HG03039 (cell line): ENCODE measurements at regions not wholly inside any gene's neighbourhood (a gene's known extent, or its start where the extent isn't known, plus 50 kb on each side); places are given as distances from the start of the nearest gene placed in this dataset.
"Not testable (repeated sequence)": the region's sequence is repeated elsewhere in the genome, so short reads cannot be mapped to it uniquely, and the experiment has no call there.

ENCODE experiments used
- ATAC-seq: cut with Tn5 transposase; IDR thresholded peaks from one replicate; pipeline ENCODE4 v1.9.1; 2021; ENCODE audit warnings: mild to moderate bottlenecking, moderate library complexity; ENCODE audit not compliant: unreplicated experiment

GRCh38 chr6:4677011-4677750 is 99.0 kb upstream of the CDYL start:
- no peak for ATAC-seq

GRCh38 chr6:4676016-4676415 is 100.2 kb upstream of the CDYL start:
- ATAC-seq: no peak

DNA sequence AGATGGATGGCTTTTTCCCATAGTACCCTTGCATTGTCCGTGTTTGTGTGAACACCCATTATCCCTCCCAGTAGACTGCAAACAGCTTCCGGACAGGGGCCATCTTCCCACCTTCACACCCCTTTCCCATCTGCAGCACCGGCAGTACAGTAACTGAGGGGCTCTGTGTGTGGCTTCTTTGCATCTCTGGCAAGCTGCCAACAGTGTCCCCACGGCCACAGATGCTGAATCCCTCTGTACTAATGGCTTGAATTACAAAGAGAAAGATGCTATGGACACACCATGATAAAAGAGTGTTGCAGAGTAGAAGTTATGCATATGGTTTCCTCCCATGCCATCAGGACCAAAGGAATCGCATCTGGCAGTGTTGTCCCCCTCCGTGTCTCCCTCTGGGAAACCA is 101.1 kb upstream of the CDYL start:
- no peak for ATAC-seq

DNA sequence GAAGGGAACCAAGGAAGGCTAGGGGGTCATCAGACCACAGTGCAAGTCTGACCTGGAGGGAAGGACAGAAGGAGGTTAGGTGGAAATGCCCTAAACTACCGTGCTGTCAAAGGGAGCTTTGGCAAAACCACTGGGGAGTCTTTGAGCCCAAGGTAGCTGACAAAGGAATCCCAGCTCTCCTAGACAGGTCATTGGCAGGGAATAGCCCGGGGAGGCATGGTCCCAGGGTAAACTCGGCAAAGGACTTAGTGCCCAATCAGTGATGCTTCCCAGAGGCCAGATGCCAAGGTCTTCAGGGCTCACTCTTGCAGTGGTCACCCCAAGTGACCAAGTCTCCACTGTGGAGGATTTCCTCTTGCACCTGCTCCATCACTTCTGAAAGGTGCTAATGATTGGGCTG is 102.3 kb upstream of the CDYL start:
- no peak for ATAC-seq

DNA sequence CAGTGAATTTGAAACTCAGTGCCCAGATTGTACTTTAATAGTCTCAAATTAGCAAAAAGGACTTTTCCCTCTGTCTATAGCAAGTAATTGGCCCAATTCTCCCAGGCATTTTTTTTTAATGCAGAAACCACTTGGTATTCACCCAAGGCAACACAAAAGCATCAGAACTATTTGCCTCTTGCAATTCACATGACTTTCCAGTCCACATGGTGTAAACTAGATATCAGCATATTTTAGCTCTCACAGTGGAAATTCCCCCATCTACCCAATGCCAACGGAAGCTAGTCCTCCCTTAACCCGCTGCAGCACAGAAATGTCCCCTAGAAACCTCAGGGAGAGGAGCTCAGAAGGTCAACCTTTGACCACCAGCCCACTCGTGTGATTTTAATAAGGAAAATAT is 103.4 kb upstream of the CDYL start:
- ATAC-seq: no peak

DNA sequence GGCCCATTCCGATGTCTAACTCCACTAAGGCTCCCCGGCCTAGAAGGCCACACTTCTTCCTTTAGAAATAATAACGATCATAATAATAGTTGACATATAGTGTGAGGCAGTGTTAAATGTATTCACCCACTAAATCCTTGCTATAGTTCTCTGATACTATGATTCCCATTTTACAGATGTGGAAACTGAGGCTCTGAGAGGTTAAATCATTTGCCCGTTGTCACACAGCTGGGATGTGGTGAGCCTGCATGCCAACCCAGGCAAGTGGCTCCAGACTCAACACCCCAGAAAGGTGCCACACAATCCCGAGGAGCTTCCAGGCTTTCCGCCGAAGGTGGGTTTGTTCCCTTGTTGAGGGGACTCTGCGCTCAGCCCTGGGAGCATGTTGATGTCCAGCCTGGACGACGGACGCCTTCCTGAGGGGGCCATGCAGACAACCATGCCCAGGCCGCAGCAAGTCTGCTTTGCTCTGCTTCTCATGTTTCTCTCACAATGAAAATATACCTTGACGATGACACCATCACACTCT is 104.6 kb upstream of the CDYL start:
- ATAC-seq: no peak

DNA sequence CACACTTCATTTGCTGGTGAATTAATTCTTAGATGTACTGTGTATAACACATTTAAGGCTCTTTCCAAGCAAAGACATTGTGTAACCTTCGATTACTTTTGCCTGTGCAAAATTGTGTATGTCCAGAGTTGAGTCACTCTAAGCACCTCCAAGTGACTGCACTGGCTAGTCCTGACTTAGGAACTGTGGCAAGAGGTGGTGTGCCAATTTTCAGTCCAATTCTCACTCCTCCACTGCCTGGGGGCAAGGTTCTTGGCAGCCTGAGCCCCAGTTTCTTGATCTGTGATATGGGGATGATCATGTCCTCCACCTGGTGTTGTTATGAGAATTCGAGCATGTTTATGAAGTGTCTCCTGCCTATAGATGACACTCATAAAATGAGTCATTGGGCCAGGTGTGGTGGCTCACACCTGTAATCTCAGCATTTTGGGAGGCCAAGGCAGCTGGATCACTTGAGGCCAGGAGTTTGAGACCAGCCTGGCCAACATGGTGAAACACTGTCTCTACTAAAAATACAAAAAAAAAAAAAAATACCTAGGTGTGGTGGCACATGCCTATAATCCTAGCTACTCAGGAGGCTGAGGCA is 105.3 kb upstream of the CDYL start:
- ATAC-seq: no peak

GRCh38 chr6:4670290-4670689 is 105.9 kb upstream of the CDYL start:
- ATAC-seq: no peak

DNA sequence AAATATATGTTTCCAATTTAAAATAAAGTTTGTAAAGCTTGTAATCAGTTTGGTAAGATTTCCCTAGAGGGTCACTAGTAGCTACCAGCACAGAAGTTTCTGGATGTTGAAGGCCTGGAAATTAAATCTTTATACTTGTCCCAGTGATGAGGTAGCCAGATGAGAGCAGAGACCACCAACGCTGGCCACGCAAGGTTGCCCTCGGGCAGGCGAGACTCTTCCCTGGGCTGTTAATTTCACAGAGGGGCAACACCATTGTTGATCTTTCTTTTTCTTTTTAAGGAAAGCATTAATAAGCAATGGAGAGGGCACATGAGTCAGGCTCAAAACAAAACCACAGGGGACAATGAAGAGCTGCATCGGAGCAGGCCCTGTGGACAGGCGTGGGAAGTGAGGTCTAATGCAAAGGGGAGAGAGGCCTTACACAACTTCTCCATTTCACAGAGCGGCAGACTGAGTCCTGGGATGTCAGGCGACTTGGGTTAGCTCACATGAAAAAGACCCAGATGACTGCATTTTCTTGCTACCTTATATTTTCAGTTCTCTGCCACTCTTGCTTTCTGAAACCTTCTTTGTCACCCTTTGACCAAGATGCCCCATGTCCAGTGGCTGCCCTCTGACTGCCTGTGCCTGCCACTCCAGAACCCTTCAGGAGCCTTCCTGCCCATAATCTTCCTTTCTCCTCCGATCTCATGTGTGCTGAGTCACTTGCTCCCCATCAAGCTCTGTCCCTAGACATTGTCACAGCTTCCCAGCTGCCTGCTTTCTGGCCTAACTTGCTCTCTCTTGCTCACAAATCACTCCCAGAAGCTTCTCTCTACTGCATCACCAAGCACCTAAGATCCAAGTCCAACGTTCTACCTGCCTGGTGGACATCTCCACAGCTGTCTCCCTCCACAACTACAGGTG is 107.7 kb upstream of the CDYL start:
- ATAC-seq: no peak

DNA sequence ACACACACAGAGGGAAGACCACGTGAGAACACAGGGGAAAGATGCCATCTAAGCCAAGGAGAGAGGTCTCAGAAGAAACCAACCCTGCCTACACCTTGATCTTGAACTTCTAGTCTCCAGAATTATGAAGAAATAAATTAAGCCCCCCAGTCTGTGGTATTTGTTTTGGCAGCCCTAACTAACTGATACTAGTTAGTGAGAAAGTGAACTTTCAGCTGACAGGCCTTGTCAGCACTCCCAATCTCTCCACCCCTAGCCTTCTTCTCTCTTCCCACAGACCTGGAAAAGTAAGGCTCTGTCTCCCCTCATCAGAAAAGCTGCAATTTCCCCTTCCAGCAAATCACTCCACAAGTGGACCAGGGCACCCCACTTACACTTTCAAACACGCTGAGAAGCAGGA is 108.6 kb upstream of the CDYL start:
- ATAC-seq: no peak

DNA sequence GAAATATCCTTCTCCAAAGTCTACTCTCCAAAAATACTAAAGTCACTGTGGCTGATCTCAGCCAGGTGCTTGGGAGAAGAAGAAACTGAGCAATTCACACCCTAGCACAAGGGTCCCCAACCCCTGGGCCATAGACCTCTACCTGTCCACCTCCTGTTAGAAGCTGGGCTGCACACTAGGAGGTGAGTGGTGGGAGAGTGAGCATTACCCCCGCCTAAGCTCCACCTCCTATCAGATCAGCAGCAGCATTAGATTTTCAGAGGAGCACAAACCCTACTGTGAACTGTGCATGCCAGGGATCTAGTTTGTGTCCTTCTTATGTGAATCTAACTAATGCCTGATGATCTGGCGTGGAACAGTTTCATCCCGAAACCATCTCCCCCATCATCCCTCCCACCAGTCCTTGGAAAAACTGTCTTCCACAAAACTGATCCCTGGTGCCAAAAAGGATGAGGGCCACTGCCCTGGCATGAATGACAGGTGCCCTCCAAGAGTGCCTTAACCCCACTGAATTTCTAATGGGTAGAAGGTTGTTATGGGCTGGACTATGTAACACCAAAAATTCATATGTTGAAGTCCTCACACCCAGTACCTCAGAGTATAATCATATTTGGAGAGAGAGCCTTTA is 109.2 kb upstream of the CDYL start:
- ATAC-seq: no peak

- no peak for ATAC-seq
These were observed 110.5 kb upstream of the CDYL start for GRCh38 chr6:4665489-4666417.

DNA sequence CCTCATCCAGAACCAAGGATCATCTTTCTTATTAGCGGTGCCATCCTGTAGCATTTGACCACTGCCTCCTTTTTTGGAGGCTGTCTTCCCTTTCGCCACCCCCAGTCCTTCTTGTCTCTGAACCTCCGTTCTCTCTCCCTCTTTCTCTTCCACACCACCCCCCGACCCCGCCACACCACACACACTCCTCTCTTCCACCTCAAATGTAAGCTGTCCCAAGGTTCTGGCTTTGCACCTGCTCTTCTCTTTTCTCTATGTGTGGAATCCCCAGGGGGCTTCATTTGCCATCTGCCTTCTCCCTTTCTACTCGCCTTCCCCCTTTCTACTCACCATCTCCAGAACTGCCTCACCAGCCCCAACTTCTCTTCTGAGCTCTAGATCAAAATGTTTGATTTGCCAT is 111.3 kb upstream of the CDYL start:
- ATAC-seq: no peak

- ATAC-seq: no peak
These were observed 112.0 kb upstream of the CDYL start for GRCh38 chr6:4664117-4664626.

DNA sequence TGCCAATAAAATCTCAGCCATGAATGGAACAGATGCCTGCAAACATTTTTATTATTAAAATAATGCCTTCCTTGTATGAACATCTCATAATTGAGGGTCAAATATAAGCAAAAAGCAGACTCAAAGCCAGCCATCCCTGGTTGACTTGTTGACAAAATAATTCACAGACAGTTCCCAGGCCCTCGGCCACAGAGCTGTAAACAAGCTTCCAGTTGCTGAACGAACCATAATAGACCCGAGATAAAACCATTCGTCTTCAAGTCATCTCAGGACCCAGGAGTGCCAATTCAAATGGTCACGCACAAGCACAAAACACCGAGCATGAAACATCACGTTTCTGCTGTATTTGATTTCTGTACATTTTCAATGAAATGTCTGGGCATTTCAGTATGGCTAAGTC is 113.3 kb upstream of the CDYL start:
- ATAC-seq: no peak

GRCh38 chr6:4661391-4661790 is 114.8 kb upstream of the CDYL start:
- no peak for ATAC-seq

GRCh38 chr6:4660377-4661321 is 115.6 kb upstream of the CDYL start:
- ATAC-seq: no peak

- not testable (repeated sequence) for ATAC-seq
These were observed 116.5 kb upstream of the CDYL start for GRCh38 chr6:4659719-4660118.

GRCh38 chr6:4658486-4658885 is 117.7 kb upstream of the CDYL start:
- ATAC-seq: no peak
